Thoracic aorta (tissue), 2 donors: ENCODE measurements at regions not wholly inside any gene's neighbourhood (a gene's known extent, or its start where the extent isn't known, plus 50 kb on each side); places are given as distances from the start of the nearest gene placed in this dataset.
A peak's percentile ranks its signal among the peaks of the same experiment; 100 is the strongest.
"Not testable (repeated sequence)": the region's sequence is repeated elsewhere in the genome, so short reads cannot be mapped to it uniquely, and the experiment has no call there.

ENCODE experiments used
- ATAC-seq: fragments of 150-250 bp; one replicate; pipeline ENCODE4 v1.8.0; 2017; ENCODE audit warnings: low read depth; ENCODE audit not compliant: insufficient number of reproducible peaks, low FRiP score
- DNase-seq: peaks from one replicate; pipeline ENCODE4 v3.0.0-alpha.2; 2020; ENCODE audit warnings: low spot score
- H3K27ac ChIP-seq, 2 donors: fragments of 200-600 bp; sonication (generic); 1 replicate in 1 of 2; 2 replicates in 1 of 2; pipeline ENCODE4 v1.5.1; 2016; ENCODE audit warnings: mild to moderate bottlenecking in 2 of 2, moderate library complexity in 2 of 2
- H3K27me3 ChIP-seq: fragments of 200-600 bp; sonication (generic); replicated peaks from 2 replicates; pipeline ENCODE4 v1.6.0; 2016; ENCODE audit warnings: mild to moderate bottlenecking; ENCODE audit not compliant: insufficient read depth
- H3K36me3 ChIP-seq: fragments of 200-600 bp; sonication (generic); one replicate; pipeline ENCODE4 v1.5.1; 2016
- H3K4me1 ChIP-seq, 2 donors: fragments of 200-600 bp; sonication (generic); 1 replicate in 1 of 2; 2 replicates in 1 of 2; pipeline versions ENCODE4 v1.5.1 to v1.6.0; 2016; ENCODE audit warnings: low read depth in 2 of 2, mild to moderate bottlenecking in 1 of 2; ENCODE audit not compliant: control insufficient read depth in 1 of 2
- H3K4me3 ChIP-seq: fragments of 200-600 bp; sonication (generic); 2 replicates; pipeline ENCODE4 v1.5.1; 2016; ENCODE audit warnings: mild to moderate bottlenecking
- H3K9me3 ChIP-seq: fragments of 200-600 bp; sonication (generic); 2 replicates; pipeline ENCODE4 v1.5.1; 2016
- CTCF ChIP-seq: fragments of 200-600 bp; sonication (generic); IDR thresholded peaks from one replicate; pipeline ENCODE4 v1.5.1; 2019; ENCODE audit warnings: antibody characterized with exemption

- no peaks in the 10 kb centered on the region for H3K36me3 ChIP-seq
- DNase-seq, result no peak
- no peak overlapping the region for H3K4me3 ChIP-seq
- no peaks in the 10 kb centered on the region for H3K9me3 ChIP-seq
- no peak overlapping the region for H3K27ac ChIP-seq
- no peaks in the 10 kb centered on the region for H3K4me1 ChIP-seq
- no peak for TF ChIP-seq CTCF
- no peaks in the 10 kb centered on the region for H3K27me3 ChIP-seq
- no peak for ATAC-seq
These were observed 69.2 kb downstream of the SOX9 start for GRCh38 chr17:72189768-72190593.

GRCh38 chr17:72191356-72191755, 70.5 kb downstream of the SOX9 start:
- no peak for TF ChIP-seq CTCF
- Histone ChIP-seq H3K36me3 (no peaks in the 10 kb centered on the region), H3K27ac (no peak overlapping the region), H3K4me1 (no peaks in the 10 kb centered on the region), H3K4me3 (no peak overlapping the region), H3K9me3 (no peaks in the 10 kb centered on the region), H3K27me3 (no peaks in the 10 kb centered on the region)
- ATAC-seq (no peak), DNase-seq (no peak)

- Histone ChIP-seq H3K4me3 (no peak overlapping the region), H3K9me3 (no peaks in the 10 kb centered on the region), H3K36me3 (no peaks in the 10 kb centered on the region), H3K27ac (no peak overlapping the region), H3K27me3 (no peaks in the 10 kb centered on the region), H3K4me1 (no peaks in the 10 kb centered on the region)
- no peak for TF ChIP-seq CTCF
- DNase-seq (no peak), ATAC-seq (peak; percentile 46)
These were observed 71.3 kb downstream of the SOX9 start for GRCh38 chr17:72191921-72192799.

- Histone ChIP-seq H3K36me3 (no peaks in the 10 kb centered on the region), H3K4me3 (no peak overlapping the region), H3K27ac (no peak overlapping the region), H3K9me3 (no peaks in the 10 kb centered on the region), H3K27me3 (no peaks in the 10 kb centered on the region), H3K4me1 (no peaks in the 10 kb centered on the region)
- TF ChIP-seq CTCF, result no peak
- DNase-seq (no peak), ATAC-seq (peak; percentile 25)
These were observed 72.0 kb downstream of the SOX9 start for GRCh38 chr17:72192800-72193192.

- ATAC-seq, result no peak
These were observed 72.7 kb downstream of the SOX9 start for GRCh38 chr17:72193391-72194106.

GRCh38 chr17:72194107-72194440, 73.3 kb downstream of the SOX9 start:
- DNase-seq, H3K4me3 ChIP-seq, H3K36me3 ChIP-seq, ATAC-seq, H3K27me3 ChIP-seq, H3K4me1 ChIP-seq, H3K27ac ChIP-seq, H3K9me3 ChIP-seq: not testable (repeated sequence)

More at GRCh38 chr17:72193391-72194106, 72.7 kb downstream of the SOX9 start:
- no peak for DNase-seq
- Histone ChIP-seq H3K27ac (no peak overlapping the region), H3K9me3 (no peaks in the 10 kb centered on the region), H3K36me3 (no peaks in the 10 kb centered on the region), H3K27me3 (no peaks in the 10 kb centered on the region), H3K4me3 (no peak overlapping the region), H3K4me1 (no peaks in the 10 kb centered on the region)
- TF ChIP-seq CTCF, result no peak
